ENCODE measurements at regions not wholly inside any gene's neighbourhood (a gene's known extent, or its start where the extent isn't known, plus 50 kb on each side); places are given as distances from the start of the nearest gene placed in this dataset.

DNA sequence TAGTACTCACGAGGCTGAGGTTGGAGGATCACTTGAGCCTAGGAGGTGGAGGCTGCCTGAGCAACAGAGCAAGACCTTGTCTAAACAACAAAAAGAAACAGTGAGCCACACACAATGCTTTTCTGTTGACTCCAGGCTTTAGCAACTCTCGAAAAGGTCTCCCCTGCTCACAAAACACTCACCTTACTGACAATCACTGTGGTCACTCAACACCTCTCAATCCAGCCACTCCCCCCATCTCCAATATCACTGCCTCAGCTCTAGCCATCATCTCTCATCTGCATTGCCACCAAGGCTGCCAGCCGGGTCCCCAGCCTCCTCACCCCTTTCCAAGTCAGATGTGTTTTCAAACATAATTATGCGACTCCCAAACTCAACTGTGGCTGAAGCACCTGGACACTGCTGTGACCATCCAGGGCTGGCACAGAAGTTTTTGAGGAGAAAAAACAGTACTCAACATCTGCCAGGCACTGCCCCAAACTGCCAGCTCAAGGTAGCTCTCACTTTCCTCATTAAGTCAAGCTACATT lies 218.0 kb upstream of the ARID1B start:
- Mint-ChIP-seq H3K4me1 (peaks cover 10% of the 10 kb centered on the region), H3K4me3 (no peak overlapping the region), H3K27me3 (ENCODE audit: low read depth) (no peaks in the 10 kb centered on the region), H3K36me3 (ENCODE audit: low read depth) (peaks cover 3% of the 10 kb centered on the region), H3K9me3 (peaks cover 21% of the 10 kb centered on the region), H3K27ac (ENCODE audit: unreplicated experiment) (no peak overlapping the region)
- TF ChIP-seq, protein P1, sequence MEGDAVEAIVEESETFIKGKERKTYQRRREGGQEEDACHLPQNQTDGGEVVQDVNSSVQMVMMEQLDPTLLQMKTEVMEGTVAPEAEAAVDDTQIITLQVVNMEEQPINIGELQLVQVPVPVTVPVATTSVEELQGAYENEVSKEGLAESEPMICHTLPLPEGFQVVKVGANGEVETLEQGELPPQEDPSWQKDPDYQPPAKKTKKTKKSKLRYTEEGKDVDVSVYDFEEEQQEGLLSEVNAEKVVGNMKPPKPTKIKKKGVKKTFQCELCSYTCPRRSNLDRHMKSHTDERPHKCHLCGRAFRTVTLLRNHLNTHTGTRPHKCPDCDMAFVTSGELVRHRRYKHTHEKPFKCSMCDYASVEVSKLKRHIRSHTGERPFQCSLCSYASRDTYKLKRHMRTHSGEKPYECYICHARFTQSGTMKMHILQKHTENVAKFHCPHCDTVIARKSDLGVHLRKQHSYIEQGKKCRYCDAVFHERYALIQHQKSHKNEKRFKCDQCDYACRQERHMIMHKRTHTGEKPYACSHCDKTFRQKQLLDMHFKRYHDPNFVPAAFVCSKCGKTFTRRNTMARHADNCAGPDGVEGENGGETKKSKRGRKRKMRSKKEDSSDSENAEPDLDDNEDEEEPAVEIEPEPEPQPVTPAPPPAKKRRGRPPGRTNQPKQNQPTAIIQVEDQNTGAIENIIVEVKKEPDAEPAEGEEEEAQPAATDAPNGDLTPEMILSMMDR (conservative IDR thresholded peaks at IDR 0.05) = no peak
- no peak for DNase-seq (ENCODE audit: low read depth, low spot score)

DNA sequence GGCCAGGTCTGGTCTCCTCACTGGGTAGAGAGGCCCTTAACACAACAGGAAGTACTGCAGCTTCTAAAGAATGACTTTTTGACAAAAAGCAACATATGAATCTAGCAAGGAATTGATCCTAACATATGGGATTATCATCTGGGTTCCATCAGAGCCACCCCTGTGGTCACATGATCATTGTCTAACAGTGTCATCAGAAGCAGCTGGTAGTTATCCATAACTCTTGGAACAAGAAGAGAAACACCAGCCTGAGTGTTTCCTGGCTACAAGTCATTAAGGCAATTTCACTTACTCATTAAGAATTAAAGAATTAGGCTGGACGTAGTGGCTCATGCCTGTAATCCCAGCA lies 219.3 kb upstream of the ARID1B start:
- peaks cover 21% of the 10 kb centered on the region for H3K9me3 Mint-ChIP-seq
- no peak for DNase-seq (ENCODE audit: low read depth, low spot score)
- H3K4me3 Mint-ChIP-seq = no peak overlapping the region
- no peak overlapping the region for H3K27ac Mint-ChIP-seq (ENCODE audit: unreplicated experiment)
- peaks cover 3% of the 10 kb centered on the region for H3K36me3 Mint-ChIP-seq (ENCODE audit: low read depth)
- no peaks in the 10 kb centered on the region for H3K27me3 Mint-ChIP-seq (ENCODE audit: low read depth)
- TF ChIP-seq, protein P1 (conservative IDR thresholded peaks at IDR 0.05) = no peak
- peaks cover 8% of the 10 kb centered on the region for H3K4me1 Mint-ChIP-seq

DNA sequence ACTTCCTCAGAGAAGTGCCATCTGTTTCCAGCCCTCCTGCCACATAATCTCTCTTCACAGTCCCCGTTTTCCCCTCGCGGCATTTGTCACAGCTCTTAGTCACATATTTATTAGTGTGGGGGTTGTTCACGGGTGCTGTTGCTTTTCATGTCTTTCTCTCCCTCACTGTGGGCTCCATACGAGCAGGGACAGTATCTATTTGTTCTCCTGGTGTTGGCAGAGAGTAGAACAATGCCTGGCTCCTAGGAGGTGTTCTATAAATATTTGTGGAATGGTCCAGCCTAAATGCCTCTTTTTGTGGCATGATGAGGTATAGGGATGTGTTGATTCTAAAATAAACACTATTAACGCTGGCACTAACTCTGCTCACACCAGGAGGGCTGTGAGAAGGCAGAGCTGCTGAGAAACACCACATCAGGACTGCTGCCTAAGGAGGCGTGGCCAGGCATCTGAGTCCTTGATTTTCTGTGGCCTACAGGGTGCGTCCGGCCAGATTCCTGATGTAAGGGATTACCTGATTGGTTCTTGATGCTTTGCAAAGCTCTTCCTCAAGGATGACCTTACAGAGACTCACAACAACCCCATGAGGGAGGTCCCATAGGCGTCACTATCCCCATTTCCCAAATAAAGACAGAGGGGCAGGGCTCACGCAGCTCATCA lies 219.8 kb upstream of the ARID1B start:
- H3K36me3 Mint-ChIP-seq (ENCODE audit: low read depth) = peaks cover 3% of the 10 kb centered on the region
- no peaks in the 10 kb centered on the region for H3K27me3 Mint-ChIP-seq (ENCODE audit: low read depth)
- peaks cover 21% of the 10 kb centered on the region for H3K9me3 Mint-ChIP-seq
- H3K27ac Mint-ChIP-seq (ENCODE audit: unreplicated experiment) = no peak overlapping the region
- H3K4me1 Mint-ChIP-seq = peaks cover 8% of the 10 kb centered on the region
- no peak overlapping the region for H3K4me3 Mint-ChIP-seq
- TF ChIP-seq, protein P1 (conservative IDR thresholded peaks at IDR 0.05) = no peak
- no peak for DNase-seq (ENCODE audit: low read depth, low spot score)

DNA sequence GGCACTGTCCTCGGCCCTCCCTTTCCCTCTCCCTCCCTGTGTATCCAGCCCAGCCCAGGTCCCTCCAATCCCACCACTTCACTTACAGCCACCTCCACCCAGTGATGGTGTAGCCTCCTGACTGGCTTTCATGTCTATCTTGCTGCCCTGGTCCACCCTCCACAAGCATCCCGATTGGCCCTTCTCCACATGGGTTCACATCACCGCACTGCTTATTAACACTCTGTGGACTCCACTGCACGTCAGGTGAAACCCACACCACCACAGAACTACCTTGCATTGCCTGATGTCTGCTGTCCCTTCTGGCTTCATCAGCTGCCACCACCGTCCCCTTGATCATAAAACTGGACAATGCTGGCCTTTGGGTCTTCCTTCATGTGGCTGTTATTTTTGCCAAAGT lies 220.4 kb upstream of the ARID1B start:
- H3K4me1 Mint-ChIP-seq = peaks cover 8% of the 10 kb centered on the region
- H3K4me3 Mint-ChIP-seq = no peak overlapping the region
- H3K9me3 Mint-ChIP-seq = peaks cover 21% of the 10 kb centered on the region
- TF ChIP-seq, protein P1 (conservative IDR thresholded peaks at IDR 0.05) = no peak
- no peak overlapping the region for H3K27ac Mint-ChIP-seq (ENCODE audit: unreplicated experiment)
- DNase-seq (ENCODE audit: low read depth, low spot score) = no peak
- no peaks in the 10 kb centered on the region for H3K27me3 Mint-ChIP-seq (ENCODE audit: low read depth)
- H3K36me3 Mint-ChIP-seq (ENCODE audit: low read depth) = peaks cover 3% of the 10 kb centered on the region

DNA sequence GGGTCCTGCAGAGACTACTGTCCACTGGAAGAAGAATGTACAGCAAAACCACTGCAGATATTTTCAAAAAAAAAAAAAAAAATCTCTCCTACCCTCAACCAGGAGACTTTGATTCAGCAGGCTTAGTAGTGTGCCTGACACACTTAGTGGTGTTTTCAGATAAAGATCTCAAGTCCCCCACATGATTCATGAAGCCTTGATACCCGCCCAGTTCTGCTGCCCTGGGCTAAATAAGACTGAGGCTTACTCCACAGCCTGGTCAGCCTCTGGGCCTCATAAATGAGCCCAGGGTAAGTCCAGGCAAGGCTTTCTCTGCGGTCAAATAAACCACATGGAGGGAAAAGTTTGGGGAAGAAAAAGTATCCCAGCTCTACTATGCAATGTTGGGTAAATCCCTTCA lies 222.1 kb upstream of the ARID1B start:
- no peak for DNase-seq (ENCODE audit: low read depth, low spot score)
- Mint-ChIP-seq H3K4me3 (no peak overlapping the region), H3K27me3 (ENCODE audit: low read depth) (no peaks in the 10 kb centered on the region), H3K27ac (ENCODE audit: unreplicated experiment) (no peak overlapping the region), H3K9me3 (peaks cover 16% of the 10 kb centered on the region), H3K36me3 (ENCODE audit: low read depth) (peaks cover 3% of the 10 kb centered on the region), H3K4me1 (peaks cover 8% of the 10 kb centered on the region)
- TF ChIP-seq, protein P1 (conservative IDR thresholded peaks at IDR 0.05) = no peak
